ENCODE measurements at regions not wholly inside any gene's neighbourhood (a gene's known extent, or its start where the extent isn't known, plus 50 kb on each side); places are given as distances from the start of the nearest gene placed in this dataset.

GRCh38 chr5:166992874-166993722, 1298.3 kb upstream of the WWC1 start:
- WGBS, 5 donors, result 57 to 70% (median 65%) methylated on average over 11 of the region's 11 CpGs
- DNase-seq, result no peak
- intact Hi-C loops (cut with DNase I; ENCODE audit: low total_unique reads), result no loop called here
- Histone ChIP-seq H3K4me3 (no peak overlapping the region), H3K36me3 (no peaks in the 10 kb centered on the region), H3K4me1 (no peaks in the 10 kb centered on the region), H3K27me3 (replicated peaks in 1 of 7) (no peaks in the 10 kb centered on the region), H3K9me3 (peaks cover 0 to 4% (median 0%) of the 10 kb centered on the region in 8 donors), H3K27ac (no peak overlapping the region)
- TF ChIP-seq POLR2A (IDR thresholded peaks at IDR 0.05), result no peak
- TF ChIP-seq CTCF (IDR thresholded peaks at IDR 0.05 in 8 of 11, conservative IDR thresholded peaks at IDR 0.05 in 3 of 11), result no peak
- no peak for TF ChIP-seq POLR2AphosphoS5 (IDR thresholded peaks at IDR 0.05)

DNA sequence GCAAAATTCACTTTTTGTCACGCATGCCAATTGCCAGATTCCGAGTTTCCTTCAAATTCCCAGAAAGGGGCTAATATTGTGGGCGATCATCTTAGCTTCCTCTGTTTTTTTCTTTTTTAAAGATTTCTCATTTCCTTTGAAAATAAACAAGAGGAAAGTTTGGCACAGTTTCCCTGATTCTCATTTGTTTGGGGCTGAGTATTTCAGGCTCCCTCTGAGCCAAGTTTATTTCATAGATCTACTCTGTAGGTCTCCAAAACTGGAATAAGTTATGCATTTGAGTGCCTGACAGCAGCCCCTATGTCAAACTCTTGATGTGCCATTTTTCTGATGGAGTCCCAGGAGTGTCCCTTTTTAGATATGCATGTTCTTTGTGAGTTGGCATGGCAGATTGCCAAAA, 1297.2 kb upstream of the WWC1 start:
- Histone ChIP-seq H3K27me3 (replicated peaks in 1 of 7) (no peaks in the 10 kb centered on the region), H3K27ac (no peak overlapping the region), H3K4me3 (peak overlapping the region in 1 of 8 donors; percentile 15), H3K36me3 (no peaks in the 10 kb centered on the region), H3K9me3 (peaks cover 0 to 5% (median 0%) of the 10 kb centered on the region in 8 donors), H3K4me1 (no peaks in the 10 kb centered on the region)
- intact Hi-C loops (cut with DNase I; ENCODE audit: low total_unique reads), result no loop called here
- WGBS, 5 donors, result 63 to 80% (median 72%) methylated on average over 3 of the region's 3 CpGs
- no peak for DNase-seq
- no peak for TF ChIP-seq POLR2AphosphoS5 (IDR thresholded peaks at IDR 0.05)
- TF ChIP-seq POLR2A (IDR thresholded peaks at IDR 0.05), result no peak
- TF ChIP-seq CTCF (IDR thresholded peaks at IDR 0.05 in 8 of 11, conservative IDR thresholded peaks at IDR 0.05 in 3 of 11), result no peak

- TF ChIP-seq POLR2A (IDR thresholded peaks at IDR 0.05) (no peak), POLR2AphosphoS5 (IDR thresholded peaks at IDR 0.05) (no peak), CTCF (IDR thresholded peaks at IDR 0.05 in 8 of 11, conservative IDR thresholded peaks at IDR 0.05 in 3 of 11) (no peak)
- Histone ChIP-seq H3K27ac (no peak overlapping the region), H3K4me3 (no peak overlapping the region), H3K36me3 (no peaks in the 10 kb centered on the region), H3K27me3 (replicated peaks in 1 of 7) (no peaks in the 10 kb centered on the region), H3K9me3 (peaks cover 0 to 5% (median 0%) of the 10 kb centered on the region in 8 donors), H3K4me1 (no peaks in the 10 kb centered on the region)
- WGBS, 5 donors, result 81 to 93% (median 88%) methylated on average over 3 of the region's 3 CpGs
- intact Hi-C loops (cut with DNase I; ENCODE audit: low total_unique reads), result no loop called here
- no peak for DNase-seq
Observed at GRCh38 chr5:167001246-167001645, 1290.2 kb upstream of the WWC1 start.

GRCh38 chr5:167008705-167009104, 1282.7 kb upstream of the WWC1 start:
- no peak for DNase-seq
- no peak overlapping the region for H3K27ac ChIP-seq
- 83 to 89% (median 88%) methylated on average over 10 of the region's 10 CpGs for WGBS, 5 donors
- H3K9me3 ChIP-seq, result peaks cover 0 to 7% (median 0%) of the 10 kb centered on the region in 8 donors
- H3K27me3 ChIP-seq (replicated peaks in 1 of 7), result no peaks in the 10 kb centered on the region
- H3K4me1 ChIP-seq, result no peaks in the 10 kb centered on the region
- TF ChIP-seq POLR2AphosphoS5 (IDR thresholded peaks at IDR 0.05) (no peak), POLR2A (IDR thresholded peaks at IDR 0.05) (no peak), CTCF (IDR thresholded peaks at IDR 0.05 in 8 of 11, conservative IDR thresholded peaks at IDR 0.05 in 3 of 11) (no peak)
- no peaks in the 10 kb centered on the region for H3K36me3 ChIP-seq
- H3K4me3 ChIP-seq, result no peak overlapping the region
- intact Hi-C loops (cut with DNase I; ENCODE audit: low total_unique reads), result no loop called here
